Loucy (cell line): ENCODE measurements at regions not wholly inside any gene's neighbourhood (a gene's known extent, or its start where the extent isn't known, plus 50 kb on each side); places are given as distances from the start of the nearest gene placed in this dataset.

Experiments used
- H2AFZ ChIP-seq: fragments of 200-600 bp; sonication (generic); 2 replicates; pipeline ENCODE4 v1.6.0; 2016; ENCODE audit warnings: antibody characterized with exemption, mild to moderate bottlenecking, low read length, moderate library complexity
- H3F3A ChIP-seq: fragments of 200-600 bp; 2 replicates; pipeline ENCODE4 v1.6.0; 2016; ENCODE audit warnings: antibody characterized with exemption, low read depth, mild to moderate bottlenecking
- H3K27me3 ChIP-seq: fragments of 200-600 bp; sonication (generic); 2 replicates; pipeline ENCODE4 v1.6.1; 2014; ENCODE audit warnings: low read length, mild to moderate bottlenecking; ENCODE audit not compliant: insufficient read depth, poor library complexity, severe bottlenecking
- H3K36me3 ChIP-seq: fragments of 200-600 bp; sonication (generic); 2 replicates; pipeline ENCODE4 v1.6.1; 2016; ENCODE audit warnings: low read length; ENCODE audit not compliant: insufficient read depth
- H3K4me1 ChIP-seq: fragments of 200-600 bp; sonication (generic); 2 replicates; pipeline ENCODE4 v1.5.1; 2014; ENCODE audit warnings: low read length, mild to moderate bottlenecking; ENCODE audit not compliant: insufficient read depth, poor library complexity, severe bottlenecking
- H3K4me2 ChIP-seq: fragments of 200-600 bp; sonication (generic); 2 replicates; pipeline ENCODE4 v1.6.0; 2014; ENCODE audit warnings: antibody characterized with exemption, low read length, low read depth, mild to moderate bottlenecking; ENCODE audit not compliant: poor library complexity, severe bottlenecking
- H3K4me3 ChIP-seq: fragments of 200-600 bp; sonication (generic); 2 replicates; pipeline ENCODE4 v1.5.1; 2014; ENCODE audit warnings: low read length, mild to moderate bottlenecking, mixed read lengths; ENCODE audit not compliant: poor library complexity, severe bottlenecking
- H3K79me2 ChIP-seq: fragments of 200-600 bp; sonication (generic); 2 replicates; pipeline ENCODE4 v1.6.1; 2014; ENCODE audit warnings: low read length; ENCODE audit not compliant: insufficient read depth
- H3K9ac ChIP-seq: fragments of 200-600 bp; sonication (generic); 2 replicates; pipeline ENCODE4 v1.6.0; 2014; ENCODE audit warnings: mild to moderate bottlenecking, low read depth, low read length, moderate library complexity; ENCODE audit not compliant: poor library complexity, severe bottlenecking
- H3K9me2 ChIP-seq: fragments of 200-600 bp; sonication (generic); replicated peaks from 2 replicates; pipeline ENCODE4 v1.6.1; 2016; ENCODE audit warnings: low read depth, low read length, mixed read lengths
- H3K9me3 ChIP-seq: fragments of 200-600 bp; sonication (generic); 2 replicates; pipeline ENCODE4 v1.6.1; 2014; ENCODE audit warnings: mild to moderate bottlenecking, antibody characterized with exemption, low read length, low read depth; ENCODE audit not compliant: insufficient read depth
- H4K20me1 ChIP-seq: fragments of 200-600 bp; sonication (generic); 2 replicates; pipeline ENCODE4 v1.6.0; 2014; ENCODE audit warnings: antibody characterized with exemption, low read length, mild to moderate bottlenecking; ENCODE audit not compliant: insufficient read depth, poor library complexity, severe bottlenecking
- CTCF ChIP-seq: fragments of 200-600 bp; sonication (generic); conservative IDR thresholded peaks from 2 replicates; pipeline ENCODE4 v1.5.1; 2014; ENCODE audit warnings: mild to moderate bottlenecking, antibody characterized with exemption, low read length
- EZH2phosphoT487 ChIP-seq: fragments of 200-600 bp; IDR thresholded peaks from 2 replicates; pipeline ENCODE4 v1.6.1; 2018; ENCODE audit warnings: antibody characterized with exemption, mild to moderate bottlenecking, moderate library complexity, borderline replicate concordance

GRCh38 chr20:51335329-51335841, 207.1 kb downstream of the NFATC2 start:
- Histone ChIP-seq H3K4me2 (no peak overlapping the region), H3K4me1 (no peaks in the 10 kb centered on the region), H2AFZ (no peak overlapping the region), H3K9ac (no peak overlapping the region), H3K27me3 (no peaks in the 10 kb centered on the region), H3K9me2 (no peaks in the 10 kb centered on the region), H3K79me2 (no peaks in the 10 kb centered on the region), H3K9me3 (no peaks in the 10 kb centered on the region), H4K20me1 (no peaks in the 10 kb centered on the region), H3K4me3 (no peak overlapping the region), H3K36me3 (no peaks in the 10 kb centered on the region), H3F3A (no peaks in the 10 kb centered on the region)
- TF ChIP-seq CTCF (no peak), EZH2phosphoT487 (no peak)

- TF ChIP-seq CTCF (no peak), EZH2phosphoT487 (no peak)
- H3K4me3 ChIP-seq: no peak overlapping the region
- H3K4me2 ChIP-seq: no peak overlapping the region
- H3K79me2 ChIP-seq: no peaks in the 10 kb centered on the region
- no peaks in the 10 kb centered on the region for H3K27me3 ChIP-seq
- H4K20me1 ChIP-seq: no peaks in the 10 kb centered on the region
- H3K9ac ChIP-seq: no peak overlapping the region
- no peaks in the 10 kb centered on the region for H3K36me3 ChIP-seq
- H3K9me2 ChIP-seq: no peaks in the 10 kb centered on the region
- no peak overlapping the region for H2AFZ ChIP-seq
- H3K9me3 ChIP-seq: no peaks in the 10 kb centered on the region
- H3F3A ChIP-seq: no peaks in the 10 kb centered on the region
- no peaks in the 10 kb centered on the region for H3K4me1 ChIP-seq
Observed at GRCh38 chr20:51334609-51335008, 207.9 kb downstream of the NFATC2 start.

GRCh38 chr20:51333971-51334370, 208.5 kb downstream of the NFATC2 start:
- Histone ChIP-seq H2AFZ (no peak overlapping the region), H3F3A (no peaks in the 10 kb centered on the region), H3K36me3 (no peaks in the 10 kb centered on the region), H3K4me2 (no peak overlapping the region), H3K79me2 (no peaks in the 10 kb centered on the region), H3K9me3 (no peaks in the 10 kb centered on the region), H3K9ac (no peak overlapping the region), H3K4me3 (no peak overlapping the region), H4K20me1 (no peaks in the 10 kb centered on the region), H3K9me2 (no peaks in the 10 kb centered on the region), H3K27me3 (no peaks in the 10 kb centered on the region), H3K4me1 (no peaks in the 10 kb centered on the region)
- no peak for TF ChIP-seq CTCF
- TF ChIP-seq EZH2phosphoT487: no peak
